ENCODE measurements at regions not wholly inside any gene's neighbourhood (a gene's known extent, or its start where the extent isn't known, plus 50 kb on each side); places are given as distances from the start of the nearest gene placed in this dataset.

- TF ChIP-seq, protein P1, sequence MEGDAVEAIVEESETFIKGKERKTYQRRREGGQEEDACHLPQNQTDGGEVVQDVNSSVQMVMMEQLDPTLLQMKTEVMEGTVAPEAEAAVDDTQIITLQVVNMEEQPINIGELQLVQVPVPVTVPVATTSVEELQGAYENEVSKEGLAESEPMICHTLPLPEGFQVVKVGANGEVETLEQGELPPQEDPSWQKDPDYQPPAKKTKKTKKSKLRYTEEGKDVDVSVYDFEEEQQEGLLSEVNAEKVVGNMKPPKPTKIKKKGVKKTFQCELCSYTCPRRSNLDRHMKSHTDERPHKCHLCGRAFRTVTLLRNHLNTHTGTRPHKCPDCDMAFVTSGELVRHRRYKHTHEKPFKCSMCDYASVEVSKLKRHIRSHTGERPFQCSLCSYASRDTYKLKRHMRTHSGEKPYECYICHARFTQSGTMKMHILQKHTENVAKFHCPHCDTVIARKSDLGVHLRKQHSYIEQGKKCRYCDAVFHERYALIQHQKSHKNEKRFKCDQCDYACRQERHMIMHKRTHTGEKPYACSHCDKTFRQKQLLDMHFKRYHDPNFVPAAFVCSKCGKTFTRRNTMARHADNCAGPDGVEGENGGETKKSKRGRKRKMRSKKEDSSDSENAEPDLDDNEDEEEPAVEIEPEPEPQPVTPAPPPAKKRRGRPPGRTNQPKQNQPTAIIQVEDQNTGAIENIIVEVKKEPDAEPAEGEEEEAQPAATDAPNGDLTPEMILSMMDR (IDR thresholded peaks at IDR 0.05): no peak
- TF ChIP-seq TEAD4 (CRISPR knock-in tag; IDR thresholded peaks at IDR 0.05): no peak
Measured at GRCh38 chr19:29325241-29325975, 112.5 kb upstream of the UQCRFS1 start.

All from WTC11 (cell line).